ENCODE measurements at regions not wholly inside any gene's neighbourhood (a gene's known extent, or its start where the extent isn't known, plus 50 kb on each side); places are given as distances from the start of the nearest gene placed in this dataset.

DNA sequence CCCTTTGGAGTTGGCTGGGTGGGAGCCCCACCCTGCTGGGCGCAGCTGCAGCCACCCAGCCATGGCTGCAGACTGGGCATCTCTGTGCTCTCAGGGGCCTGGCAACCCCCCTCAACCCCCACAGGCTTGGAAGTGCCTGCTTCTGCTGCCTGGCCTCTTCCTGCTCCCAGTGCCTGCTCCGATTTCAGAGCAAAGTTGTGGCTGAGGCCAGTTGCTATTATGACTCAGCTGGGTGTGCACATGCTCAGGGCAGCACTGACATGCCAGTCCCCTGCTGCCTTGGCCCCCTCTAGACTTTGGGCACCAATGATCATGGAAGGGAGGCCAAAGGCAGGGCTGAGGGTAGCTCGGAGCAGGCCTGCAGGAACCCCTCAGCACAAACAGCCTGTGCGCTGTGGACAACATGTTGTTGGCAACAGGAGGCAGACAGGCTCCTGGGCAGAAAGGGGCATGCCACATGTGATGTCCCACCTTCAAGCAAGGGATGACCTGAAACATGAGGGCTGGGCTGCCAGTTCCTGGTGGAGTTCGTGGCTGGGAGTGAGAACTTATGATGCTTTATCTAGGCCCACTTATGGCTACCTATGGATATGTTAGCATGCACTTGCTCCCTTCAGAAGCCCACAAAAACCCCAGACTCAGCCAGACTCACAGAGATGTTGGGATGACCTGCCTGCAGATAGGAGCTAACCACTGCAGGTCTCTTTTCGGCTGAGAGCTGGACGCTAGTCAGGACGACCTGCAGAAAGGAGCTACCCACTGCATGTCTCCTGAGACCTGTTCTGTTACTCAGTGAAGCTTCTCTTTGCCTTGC lies 96.4 kb upstream of the AMOTL1 start:
- 96% methylated on average over 8 of the region's 8 CpGs for WGBS
- DNase-seq (ENCODE audit: low read depth in 6 of 9, low spot score in 9 of 9): no peak
- no peak overlapping the region for H3K4me3 ChIP-seq (ENCODE audit: low read length in 2 of 2)

GRCh38 chr11:94672636-94673035 lies 95.5 kb upstream of the AMOTL1 start:
- peaks cover 0 to 14% of the 10 kb centered on the region in 2 donors for H3K9me3 ChIP-seq (ENCODE audit: control insufficient read depth in 2 of 2, insufficient read depth in 1 of 2, low read length in 1 of 2)
- H3K27ac ChIP-seq (ENCODE audit: low read depth in 1 of 2, low read length in 1 of 2): no peak overlapping the region
- WGBS: 94% methylated on average over 8 of the region's 8 CpGs
- DNase-seq (ENCODE audit: low read depth in 6 of 9, low spot score in 9 of 9): no peak
- H3K27me3 ChIP-seq (ENCODE audit: control insufficient read depth in 2 of 2, insufficient read depth in 1 of 2, low read length in 1 of 2): no peaks in the 10 kb centered on the region
- H3K4me3 ChIP-seq (ENCODE audit: low read length in 2 of 2): no peak overlapping the region
- peaks cover 0 to 2% of the 10 kb centered on the region in 2 donors for H3K4me1 ChIP-seq (ENCODE audit: control insufficient read depth in 2 of 2, insufficient read depth in 2 of 2, low read length in 2 of 2)
- no peaks in the 10 kb centered on the region for H3K36me3 ChIP-seq (ENCODE audit: control insufficient read depth in 2 of 2, insufficient read depth in 2 of 2, low read length in 1 of 2)

More for the DNA sequence above, 96.4 kb upstream of the AMOTL1 start:
- Histone ChIP-seq H3K27me3 (ENCODE audit: control insufficient read depth in 2 of 2, insufficient read depth in 1 of 2, low read length in 1 of 2) (no peaks in the 10 kb centered on the region), H3K27ac (ENCODE audit: low read depth in 1 of 2, low read length in 1 of 2) (no peak overlapping the region), H3K4me1 (ENCODE audit: control insufficient read depth in 2 of 2, insufficient read depth in 2 of 2, low read length in 2 of 2) (peaks cover 0 to 2% of the 10 kb centered on the region in 2 donors), H3K9me3 (ENCODE audit: control insufficient read depth in 2 of 2, insufficient read depth in 1 of 2, low read length in 1 of 2) (peaks cover 0 to 14% of the 10 kb centered on the region in 2 donors), H3K36me3 (ENCODE audit: control insufficient read depth in 2 of 2, insufficient read depth in 2 of 2, low read length in 1 of 2) (no peaks in the 10 kb centered on the region)

- Histone ChIP-seq H3K4me3 (ENCODE audit: low read length in 2 of 2) (no peak overlapping the region), H3K27me3 (ENCODE audit: control insufficient read depth in 2 of 2, insufficient read depth in 1 of 2, low read length in 1 of 2) (no peaks in the 10 kb centered on the region), H3K36me3 (ENCODE audit: control insufficient read depth in 2 of 2, insufficient read depth in 2 of 2, low read length in 1 of 2) (no peaks in the 10 kb centered on the region), H3K27ac (ENCODE audit: low read depth in 1 of 2, low read length in 1 of 2) (no peak overlapping the region), H3K9me3 (ENCODE audit: control insufficient read depth in 2 of 2, insufficient read depth in 1 of 2, low read length in 1 of 2) (peaks cover 0 to 14% of the 10 kb centered on the region in 2 donors), H3K4me1 (ENCODE audit: control insufficient read depth in 2 of 2, insufficient read depth in 2 of 2, low read length in 2 of 2) (peaks cover 0 to 2% of the 10 kb centered on the region in 2 donors)
- WGBS: 95% methylated on average over 2 of the region's 2 CpGs
- DNase-seq (ENCODE audit: low read depth in 6 of 9, low spot score in 9 of 9): no peak
These were observed 94.8 kb upstream of the AMOTL1 start for GRCh38 chr11:94673386-94673785.

DNA sequence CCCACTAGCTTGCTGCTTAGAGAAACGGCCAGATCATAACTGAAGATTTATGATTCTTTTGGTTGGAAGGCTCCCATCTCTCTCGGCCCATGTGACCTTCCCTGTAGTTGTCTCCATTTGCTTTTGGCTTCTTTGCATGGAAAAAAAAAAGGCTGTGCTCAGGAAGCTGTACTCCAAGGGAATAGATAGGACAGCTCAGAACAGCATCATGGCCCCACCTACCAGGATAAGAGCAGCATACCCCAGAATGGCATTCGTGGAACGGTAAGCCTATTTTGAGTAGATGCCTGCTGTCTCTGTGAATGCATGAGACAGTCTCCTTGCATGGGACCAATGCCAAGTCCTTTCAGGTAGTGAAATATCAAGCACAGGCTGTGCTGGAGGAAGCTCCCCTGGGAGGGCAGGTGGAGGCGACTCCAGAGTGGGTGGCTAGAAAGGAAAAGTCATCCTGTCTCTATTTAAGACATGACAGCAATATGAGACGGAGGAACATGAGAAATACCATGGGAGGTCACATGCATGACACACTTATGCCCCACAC lies 94.1 kb upstream of the AMOTL1 start:
- H3K27me3 ChIP-seq (ENCODE audit: control insufficient read depth in 2 of 2, insufficient read depth in 1 of 2, low read length in 1 of 2): no peaks in the 10 kb centered on the region
- no peak for DNase-seq (ENCODE audit: low read depth in 6 of 9, low spot score in 9 of 9)
- peaks cover 0 to 5% of the 10 kb centered on the region in 2 donors for H3K4me1 ChIP-seq (ENCODE audit: control insufficient read depth in 2 of 2, insufficient read depth in 2 of 2, low read length in 2 of 2)
- no peak overlapping the region for H3K27ac ChIP-seq (ENCODE audit: low read depth in 1 of 2, low read length in 1 of 2)
- peaks cover 0 to 14% of the 10 kb centered on the region in 2 donors for H3K9me3 ChIP-seq (ENCODE audit: control insufficient read depth in 2 of 2, insufficient read depth in 1 of 2, low read length in 1 of 2)
- WGBS: 94% methylated on average over 6 of the region's 6 CpGs
- H3K4me3 ChIP-seq (ENCODE audit: low read length in 2 of 2): no peak overlapping the region
- H3K36me3 ChIP-seq (ENCODE audit: control insufficient read depth in 2 of 2, insufficient read depth in 2 of 2, low read length in 1 of 2): no peaks in the 10 kb centered on the region

DNA sequence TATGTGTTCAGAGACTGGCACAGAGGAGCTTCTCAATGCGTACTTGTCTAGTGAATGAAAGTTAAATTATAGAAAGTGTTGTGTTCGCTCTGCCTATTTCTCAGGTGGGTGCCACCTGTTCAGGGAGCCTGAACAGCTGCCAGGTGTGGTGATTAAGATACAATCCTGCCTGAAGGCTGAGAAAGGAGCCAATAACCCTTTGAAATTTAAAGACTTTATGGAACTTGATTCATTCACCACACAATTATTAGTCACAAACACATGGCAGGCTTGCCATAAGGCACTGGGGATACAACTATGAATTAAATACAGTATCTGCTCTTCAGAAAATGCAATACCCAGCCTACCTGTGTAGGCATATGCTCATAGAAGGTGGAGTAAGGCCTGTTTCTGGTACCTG lies 92.9 kb upstream of the AMOTL1 start:
- Histone ChIP-seq H3K4me3 (ENCODE audit: low read length in 2 of 2) (no peak overlapping the region), H3K4me1 (ENCODE audit: control insufficient read depth in 2 of 2, insufficient read depth in 2 of 2, low read length in 2 of 2) (peaks cover 0 to 6% of the 10 kb centered on the region in 2 donors), H3K36me3 (ENCODE audit: control insufficient read depth in 2 of 2, insufficient read depth in 2 of 2, low read length in 1 of 2) (no peaks in the 10 kb centered on the region), H3K27me3 (ENCODE audit: control insufficient read depth in 2 of 2, insufficient read depth in 1 of 2, low read length in 1 of 2) (no peaks in the 10 kb centered on the region), H3K9me3 (ENCODE audit: control insufficient read depth in 2 of 2, insufficient read depth in 1 of 2, low read length in 1 of 2) (peaks cover 0 to 14% of the 10 kb centered on the region in 2 donors), H3K27ac (ENCODE audit: low read depth in 1 of 2, low read length in 1 of 2) (no peak overlapping the region)
- no peak for DNase-seq (ENCODE audit: low read depth in 6 of 9, low spot score in 9 of 9)
- WGBS: over 99% methylated on average over 2 of the region's 2 CpGs

DNA sequence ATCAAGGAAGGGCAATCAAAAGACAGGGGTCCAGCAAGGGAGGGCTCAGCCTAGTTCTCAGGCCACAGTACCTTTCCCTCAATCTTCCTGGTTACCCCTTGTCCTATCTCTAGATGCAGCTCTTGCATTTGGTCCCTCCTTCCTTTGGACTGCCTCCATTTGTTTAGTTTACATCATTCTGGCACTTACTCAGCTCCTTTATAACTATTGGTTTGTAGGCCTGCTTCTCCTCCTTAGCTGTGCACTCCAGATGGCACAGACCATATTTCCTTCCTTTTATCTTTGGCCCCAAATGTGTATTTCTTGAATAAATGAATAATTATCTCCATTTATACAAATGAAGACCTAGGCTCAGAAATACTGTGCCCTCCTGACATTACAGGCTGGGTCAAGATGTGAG lies 92.3 kb upstream of the AMOTL1 start:
- H3K4me3 ChIP-seq (ENCODE audit: low read length in 2 of 2): no peak overlapping the region
- no peak overlapping the region for H3K27ac ChIP-seq (ENCODE audit: low read depth in 1 of 2, low read length in 1 of 2)
- H3K36me3 ChIP-seq (ENCODE audit: control insufficient read depth in 2 of 2, insufficient read depth in 2 of 2, low read length in 1 of 2): no peaks in the 10 kb centered on the region
- H3K9me3 ChIP-seq (ENCODE audit: control insufficient read depth in 2 of 2, insufficient read depth in 1 of 2, low read length in 1 of 2): peaks cover 0 to 14% of the 10 kb centered on the region in 2 donors
- no peaks in the 10 kb centered on the region for H3K27me3 ChIP-seq (ENCODE audit: control insufficient read depth in 2 of 2, insufficient read depth in 1 of 2, low read length in 1 of 2)
- DNase-seq (ENCODE audit: low read depth in 6 of 9, low spot score in 9 of 9): no peak
- H3K4me1 ChIP-seq (ENCODE audit: control insufficient read depth in 2 of 2, insufficient read depth in 2 of 2, low read length in 2 of 2): peaks cover 0 to 6% of the 10 kb centered on the region in 2 donors

- Histone ChIP-seq H3K27me3 (ENCODE audit: control insufficient read depth in 2 of 2, insufficient read depth in 1 of 2, low read length in 1 of 2) (no peaks in the 10 kb centered on the region), H3K36me3 (ENCODE audit: control insufficient read depth in 2 of 2, insufficient read depth in 2 of 2, low read length in 1 of 2) (no peaks in the 10 kb centered on the region), H3K9me3 (ENCODE audit: control insufficient read depth in 2 of 2, insufficient read depth in 1 of 2, low read length in 1 of 2) (peaks cover 0 to 10% of the 10 kb centered on the region in 2 donors), H3K4me3 (ENCODE audit: low read length in 2 of 2) (no peak overlapping the region), H3K4me1 (ENCODE audit: control insufficient read depth in 2 of 2, insufficient read depth in 2 of 2, low read length in 2 of 2) (peaks cover 0 to 6% of the 10 kb centered on the region in 2 donors), H3K27ac (ENCODE audit: low read depth in 1 of 2, low read length in 1 of 2) (no peak overlapping the region)
- 91% methylated on average over 4 of the region's 4 CpGs for WGBS
- no peak for DNase-seq (ENCODE audit: low read depth in 6 of 9, low spot score in 9 of 9)
These were observed 91.3 kb upstream of the AMOTL1 start for GRCh38 chr11:94676814-94677213.

DNA sequence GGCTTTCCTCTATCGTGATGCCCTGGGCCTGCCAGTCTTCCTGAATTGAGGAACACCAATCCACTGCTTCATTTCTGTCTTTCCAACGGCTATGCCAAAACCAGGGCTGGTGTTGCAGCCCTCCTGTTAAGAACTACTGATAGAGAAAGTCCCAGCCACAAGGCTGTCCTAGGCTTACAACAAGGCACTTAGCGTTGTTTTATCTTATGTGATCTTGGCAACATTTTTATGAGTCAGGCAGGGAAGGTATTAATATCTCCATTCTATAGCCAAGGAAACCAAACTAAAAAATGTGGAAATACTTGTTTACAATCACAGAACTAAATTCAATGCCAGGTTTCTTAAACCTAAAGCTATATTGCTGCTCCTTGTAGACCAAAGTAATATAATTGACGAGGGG lies 89.9 kb upstream of the AMOTL1 start:
- H3K4me1 ChIP-seq (ENCODE audit: control insufficient read depth in 2 of 2, insufficient read depth in 2 of 2, low read length in 2 of 2): peaks cover 0 to 6% of the 10 kb centered on the region in 2 donors
- 94% methylated on average over 4 of the region's 4 CpGs for WGBS

GRCh38 chr11:94678901-94679300 lies 89.3 kb upstream of the AMOTL1 start:
- H3K4me3 ChIP-seq (ENCODE audit: low read length in 2 of 2): no peak overlapping the region
- peak overlapping the region in 1 of 2 donors; percentile 49 for H3K27ac ChIP-seq (ENCODE audit: low read depth in 1 of 2, low read length in 1 of 2)
- WGBS: 100% methylated on average over 1 of the region's 1 CpG
- no peaks in the 10 kb centered on the region for H3K9me3 ChIP-seq (ENCODE audit: control insufficient read depth in 2 of 2, insufficient read depth in 1 of 2, low read length in 1 of 2)
- no peak for DNase-seq (ENCODE audit: low read depth in 6 of 9, low spot score in 9 of 9)
- H3K36me3 ChIP-seq (ENCODE audit: control insufficient read depth in 2 of 2, insufficient read depth in 2 of 2, low read length in 1 of 2): no peaks in the 10 kb centered on the region
- H3K27me3 ChIP-seq (ENCODE audit: control insufficient read depth in 2 of 2, insufficient read depth in 1 of 2, low read length in 1 of 2): no peaks in the 10 kb centered on the region
- H3K4me1 ChIP-seq (ENCODE audit: control insufficient read depth in 2 of 2, insufficient read depth in 2 of 2, low read length in 2 of 2): peaks cover 0 to 6% of the 10 kb centered on the region in 2 donors

More for the DNA sequence above, 89.9 kb upstream of the AMOTL1 start:
- no peak for DNase-seq (ENCODE audit: low read depth in 6 of 9, low spot score in 9 of 9)
- H3K27ac ChIP-seq (ENCODE audit: low read depth in 1 of 2, low read length in 1 of 2): no peak overlapping the region
- no peaks in the 10 kb centered on the region for H3K27me3 ChIP-seq (ENCODE audit: control insufficient read depth in 2 of 2, insufficient read depth in 1 of 2, low read length in 1 of 2)
- no peaks in the 10 kb centered on the region for H3K9me3 ChIP-seq (ENCODE audit: control insufficient read depth in 2 of 2, insufficient read depth in 1 of 2, low read length in 1 of 2)
- no peak overlapping the region for H3K4me3 ChIP-seq (ENCODE audit: low read length in 2 of 2)
- no peaks in the 10 kb centered on the region for H3K36me3 ChIP-seq (ENCODE audit: control insufficient read depth in 2 of 2, insufficient read depth in 2 of 2, low read length in 1 of 2)

All from thymus (tissue), 11 donors.